ENCODE measurements at regions not wholly inside any gene's neighbourhood (a gene's known extent, or its start where the extent isn't known, plus 50 kb on each side); places are given as distances from the start of the nearest gene placed in this dataset.

DNA sequence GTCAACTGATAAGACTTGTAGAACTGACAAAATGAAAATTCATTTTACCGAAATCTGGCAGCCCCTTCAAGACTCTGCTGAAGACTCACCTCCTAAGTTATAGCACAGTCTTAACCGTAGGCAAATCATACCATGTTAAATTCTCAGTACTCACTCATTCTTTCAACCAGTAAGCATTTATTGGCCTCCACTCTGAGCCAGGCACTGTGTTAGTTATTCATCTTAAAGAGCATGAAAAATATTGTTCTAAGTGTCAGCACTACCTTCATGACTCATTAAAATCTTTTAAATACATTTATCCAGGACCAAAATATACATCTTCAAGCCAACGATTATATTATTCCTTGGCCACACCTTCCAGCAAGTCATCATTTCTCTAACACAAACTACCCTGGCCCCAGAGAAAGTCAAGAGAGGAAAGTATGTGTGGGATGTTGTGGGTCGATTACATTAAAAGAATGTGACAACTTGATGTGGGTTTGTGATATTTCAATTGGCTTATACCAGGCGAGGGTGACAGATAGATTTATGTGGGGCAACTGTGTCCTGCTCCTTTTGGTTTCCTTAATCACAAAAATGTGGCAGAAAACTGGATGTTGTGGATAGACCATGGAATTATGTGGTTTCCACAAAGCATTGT, 55.0 kb downstream of the TMEM30B start:
- H3K4me3 ChIP-seq (ENCODE audit: low read depth, low read length) = no peak overlapping the region
- DNase-seq (ENCODE audit: low read depth) = peak; percentile 73
- no peak for TF ChIP-seq CTCF (IDR thresholded peaks at IDR 0.05; ENCODE audit: insufficient read depth, low read length)

DNA sequence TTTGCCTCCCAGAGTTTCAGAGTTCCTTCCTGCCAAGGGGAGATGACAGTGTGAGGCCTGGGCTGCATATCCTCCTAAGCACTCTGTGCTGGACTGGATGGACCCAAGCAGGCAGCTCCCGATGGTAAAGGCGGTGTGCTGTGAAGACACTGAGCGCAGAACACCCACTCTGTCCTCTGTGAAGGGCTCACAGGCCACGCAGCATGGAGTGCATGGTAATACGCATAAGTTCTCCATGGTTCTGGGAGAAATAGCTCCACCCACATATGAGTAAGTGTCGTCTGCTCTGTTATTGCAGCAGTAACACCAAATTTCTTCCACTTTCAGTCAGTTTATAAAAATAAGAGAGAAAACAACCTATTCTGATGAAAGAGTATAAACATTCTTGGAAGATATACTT, 55.8 kb downstream of the TMEM30B start:
- H3K4me3 ChIP-seq (ENCODE audit: low read depth, low read length) = no peak overlapping the region
- no peak for DNase-seq (ENCODE audit: low read depth)
- no peak for TF ChIP-seq CTCF (IDR thresholded peaks at IDR 0.05; ENCODE audit: insufficient read depth, low read length)

GRCh38 chr14:61223552-61223951, 57.6 kb downstream of the TMEM30B start:
- H3K4me3 ChIP-seq (ENCODE audit: low read depth, low read length) = no peak overlapping the region
- DNase-seq (ENCODE audit: low read depth) = no peak
- TF ChIP-seq CTCF (IDR thresholded peaks at IDR 0.05; ENCODE audit: insufficient read depth, low read length) = no peak

- DNase-seq (ENCODE audit: low read depth) = peak; percentile 46
- no peak overlapping the region for H3K4me3 ChIP-seq (ENCODE audit: low read depth, low read length)
- no peak for TF ChIP-seq CTCF (IDR thresholded peaks at IDR 0.05; ENCODE audit: insufficient read depth, low read length)
These were observed 58.8 kb downstream of the TMEM30B start for GRCh38 chr14:61222388-61222787.

- no peak for DNase-seq (ENCODE audit: low read depth)
- no peak overlapping the region for H3K4me3 ChIP-seq (ENCODE audit: low read depth, low read length)
- TF ChIP-seq CTCF (IDR thresholded peaks at IDR 0.05; ENCODE audit: insufficient read depth, low read length) = no peak
These were observed 59.2 kb downstream of the TMEM30B start for GRCh38 chr14:61221906-61222305.

- DNase-seq (ENCODE audit: low read depth) = peak; percentile 54
- no peak for TF ChIP-seq CTCF (IDR thresholded peaks at IDR 0.05; ENCODE audit: insufficient read depth, low read length)
These were observed 61.5 kb downstream of the TMEM30B start for GRCh38 chr14:61219673-61220072.

DNA sequence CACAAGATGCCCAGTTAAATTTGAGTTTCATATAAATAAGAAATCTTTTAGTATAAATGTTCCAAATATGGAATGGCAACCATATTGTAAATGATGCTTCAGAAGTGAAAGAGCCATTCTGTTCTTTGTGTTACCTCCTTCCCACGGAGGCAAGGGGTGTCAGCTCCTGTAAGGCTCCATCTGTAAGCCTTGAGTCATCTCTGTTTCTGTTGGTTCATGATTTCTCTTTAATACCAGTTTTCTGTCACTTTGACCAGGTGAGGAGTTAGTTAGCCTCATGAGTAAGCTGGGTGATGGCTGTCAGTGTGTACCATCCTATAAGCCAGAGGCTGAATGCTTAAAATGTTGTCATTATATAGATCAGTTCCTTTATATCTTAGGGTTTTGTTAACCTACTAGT, 61.9 kb downstream of the TMEM30B start:
- no peak overlapping the region for H3K4me3 ChIP-seq (ENCODE audit: low read depth, low read length)
- no peak for DNase-seq (ENCODE audit: low read depth)
- no peak for TF ChIP-seq CTCF (IDR thresholded peaks at IDR 0.05; ENCODE audit: insufficient read depth, low read length)

More at GRCh38 chr14:61219673-61220072, 61.5 kb downstream of the TMEM30B start:
- H3K4me3 ChIP-seq (ENCODE audit: low read depth, low read length) = no peak overlapping the region
